ENCODE measurements at regions not wholly inside any gene's neighbourhood (a gene's known extent, or its start where the extent isn't known, plus 50 kb on each side); places are given as distances from the start of the nearest gene placed in this dataset.
"Not testable (repeated sequence)": the region's sequence is repeated elsewhere in the genome, so short reads cannot be mapped to it uniquely, and the experiment has no call there.

- no peak overlapping the region for H3K4me3 ChIP-seq
- H3K27ac ChIP-seq: no peak overlapping the region
- DNase-seq (ENCODE audit: low spot score): no peak
- no peak for TF ChIP-seq CTCF (IDR thresholded peaks at IDR 0.05)
Measured at GRCh38 chr10:124172181-124172916, 79.0 kb upstream of the CHST15 start.

DNA sequence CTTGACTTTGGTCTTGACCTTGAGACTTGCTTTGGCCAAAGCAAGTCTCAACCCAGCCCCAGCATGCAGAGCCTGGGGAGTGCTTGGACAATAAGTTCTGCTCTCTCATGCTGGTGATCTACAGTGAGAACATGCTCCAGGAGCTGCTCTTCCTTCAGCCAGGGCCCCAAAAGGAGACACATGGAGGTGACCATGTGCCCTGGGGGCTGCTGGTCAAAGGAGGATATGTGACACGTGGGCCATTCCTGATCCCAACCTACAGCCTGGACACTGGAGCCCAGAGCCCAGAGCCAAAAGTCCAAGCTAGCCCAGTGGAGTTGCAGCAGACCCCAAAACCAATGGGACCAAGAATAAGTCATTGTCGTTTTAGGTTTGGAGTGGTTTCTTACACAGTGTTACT is 78.2 kb upstream of the CHST15 start:
- no peak overlapping the region for H3K27ac ChIP-seq
- H3K4me3 ChIP-seq: no peak overlapping the region
- no peak for DNase-seq (ENCODE audit: low spot score)
- TF ChIP-seq CTCF (IDR thresholded peaks at IDR 0.05): no peak

DNA sequence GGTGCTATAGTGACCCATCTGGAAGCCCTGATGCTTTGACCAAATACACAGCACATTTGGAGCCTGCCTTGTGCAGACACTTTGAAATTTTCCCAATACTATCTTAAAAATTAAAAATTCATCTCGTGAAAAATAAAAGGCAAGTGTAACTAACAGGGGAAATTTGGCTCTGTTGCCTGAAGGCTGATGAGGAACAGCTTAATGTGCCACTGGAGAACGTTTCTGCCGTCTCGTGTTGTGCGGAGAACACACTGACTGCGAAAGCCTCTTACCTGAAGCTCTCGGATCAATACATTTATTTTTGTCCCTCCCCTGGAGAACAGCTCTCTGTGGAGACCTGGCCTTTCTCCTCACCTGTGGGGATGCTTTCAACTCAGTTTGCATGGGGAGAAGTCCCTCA is 77.2 kb upstream of the CHST15 start:
- no peak for TF ChIP-seq CTCF (IDR thresholded peaks at IDR 0.05)
- DNase-seq (ENCODE audit: low spot score): no peak
- Histone ChIP-seq H3K4me3 (no peak overlapping the region), H3K27ac (no peak overlapping the region)

- DNase-seq (ENCODE audit: low spot score): peak; percentile 64
- Histone ChIP-seq H3K27ac (no peak overlapping the region), H3K4me3 (no peak overlapping the region)
- TF ChIP-seq CTCF (IDR thresholded peaks at IDR 0.05): no peak
Measured at GRCh38 chr10:124168991-124169802, 75.8 kb upstream of the CHST15 start.

GRCh38 chr10:124168581-124168980 is 75.2 kb upstream of the CHST15 start:
- DNase-seq (ENCODE audit: low spot score): peak; percentile 33
- no peak overlapping the region for H3K27ac ChIP-seq
- TF ChIP-seq CTCF (IDR thresholded peaks at IDR 0.05): no peak
- no peak overlapping the region for H3K4me3 ChIP-seq

GRCh38 chr10:124167925-124168324 is 74.5 kb upstream of the CHST15 start:
- not testable (repeated sequence) for H3K4me3 ChIP-seq; H3K27ac ChIP-seq; DNase-seq (ENCODE audit: low spot score)

GRCh38 chr10:124166431-124167125 is 73.2 kb upstream of the CHST15 start:
- peak; percentile 60 for DNase-seq (ENCODE audit: low spot score)
- Histone ChIP-seq H3K4me3 (no peak overlapping the region), H3K27ac (no peak overlapping the region)
- TF ChIP-seq CTCF (IDR thresholded peaks at IDR 0.05): no peak

All from coronary artery (tissue), 2 donors.